ENCODE measurements at regions not wholly inside any gene's neighbourhood (a gene's known extent, or its start where the extent isn't known, plus 50 kb on each side); places are given as distances from the start of the nearest gene placed in this dataset.

DNA sequence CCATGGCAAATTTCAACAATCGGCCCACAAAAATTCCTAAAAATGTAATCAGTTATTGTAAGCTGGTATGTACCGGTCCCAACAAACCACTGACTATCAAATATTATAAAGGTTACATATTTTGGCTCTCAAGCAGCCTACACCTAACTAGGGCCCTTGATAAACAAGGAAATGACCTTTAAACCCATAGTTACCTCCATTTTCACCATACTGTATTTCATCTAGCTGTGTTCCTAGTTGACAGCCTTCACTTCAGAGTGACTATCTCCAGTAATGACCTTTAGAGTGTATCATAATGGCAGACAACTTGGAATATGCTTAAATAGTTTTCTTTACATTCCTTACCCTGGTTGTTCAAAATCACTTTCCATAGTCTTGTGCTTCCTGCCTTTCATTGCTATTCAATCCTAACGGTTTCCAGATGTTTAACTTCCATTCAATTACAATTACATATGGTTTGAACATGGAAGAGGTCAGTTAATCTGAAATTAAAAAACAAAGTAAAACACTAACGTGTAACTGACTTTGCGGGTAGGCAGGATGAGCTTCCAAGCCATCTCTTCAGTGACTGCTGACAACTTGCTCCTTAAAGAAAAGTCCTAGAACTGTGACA, 111.9 kb upstream of the TSC22D2 start:
- no peak for TF ChIP-seq POLR2AphosphoS5 (IDR thresholded peaks at IDR 0.05)
- no peak for TF ChIP-seq EP300 (IDR thresholded peaks at IDR 0.05)
- TF ChIP-seq, protein P1, sequence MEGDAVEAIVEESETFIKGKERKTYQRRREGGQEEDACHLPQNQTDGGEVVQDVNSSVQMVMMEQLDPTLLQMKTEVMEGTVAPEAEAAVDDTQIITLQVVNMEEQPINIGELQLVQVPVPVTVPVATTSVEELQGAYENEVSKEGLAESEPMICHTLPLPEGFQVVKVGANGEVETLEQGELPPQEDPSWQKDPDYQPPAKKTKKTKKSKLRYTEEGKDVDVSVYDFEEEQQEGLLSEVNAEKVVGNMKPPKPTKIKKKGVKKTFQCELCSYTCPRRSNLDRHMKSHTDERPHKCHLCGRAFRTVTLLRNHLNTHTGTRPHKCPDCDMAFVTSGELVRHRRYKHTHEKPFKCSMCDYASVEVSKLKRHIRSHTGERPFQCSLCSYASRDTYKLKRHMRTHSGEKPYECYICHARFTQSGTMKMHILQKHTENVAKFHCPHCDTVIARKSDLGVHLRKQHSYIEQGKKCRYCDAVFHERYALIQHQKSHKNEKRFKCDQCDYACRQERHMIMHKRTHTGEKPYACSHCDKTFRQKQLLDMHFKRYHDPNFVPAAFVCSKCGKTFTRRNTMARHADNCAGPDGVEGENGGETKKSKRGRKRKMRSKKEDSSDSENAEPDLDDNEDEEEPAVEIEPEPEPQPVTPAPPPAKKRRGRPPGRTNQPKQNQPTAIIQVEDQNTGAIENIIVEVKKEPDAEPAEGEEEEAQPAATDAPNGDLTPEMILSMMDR (IDR thresholded peaks at IDR 0.05): no peak

Measured in gastroesophageal sphincter (tissue), 3 donors.